ENCODE measurements at regions not wholly inside any gene's neighbourhood (a gene's known extent, or its start where the extent isn't known, plus 50 kb on each side); places are given as distances from the start of the nearest gene placed in this dataset.

GRCh38 chr11:80321786-80322185 lies 881.0 kb upstream of the TENM4 start:
- no peak overlapping the region for H3K27ac Mint-ChIP-seq
- CTCF ChIA-PET: no interaction called here
- no peaks in the 10 kb centered on the region for H3K36me3 Mint-ChIP-seq (ENCODE audit: low read depth)
- H3K4me1 Mint-ChIP-seq (ENCODE audit: low read depth): no peaks in the 10 kb centered on the region
- no peak overlapping the region for H3K4me3 Mint-ChIP-seq
- intact Hi-C loops (cut with micrococcal nuclease): no loop called here
- no peaks in the 10 kb centered on the region for H3K27me3 Mint-ChIP-seq (ENCODE audit: low read depth)
- peaks cover 8% of the 10 kb centered on the region for H3K9me3 Mint-ChIP-seq
- no peak for DNase-seq

DNA sequence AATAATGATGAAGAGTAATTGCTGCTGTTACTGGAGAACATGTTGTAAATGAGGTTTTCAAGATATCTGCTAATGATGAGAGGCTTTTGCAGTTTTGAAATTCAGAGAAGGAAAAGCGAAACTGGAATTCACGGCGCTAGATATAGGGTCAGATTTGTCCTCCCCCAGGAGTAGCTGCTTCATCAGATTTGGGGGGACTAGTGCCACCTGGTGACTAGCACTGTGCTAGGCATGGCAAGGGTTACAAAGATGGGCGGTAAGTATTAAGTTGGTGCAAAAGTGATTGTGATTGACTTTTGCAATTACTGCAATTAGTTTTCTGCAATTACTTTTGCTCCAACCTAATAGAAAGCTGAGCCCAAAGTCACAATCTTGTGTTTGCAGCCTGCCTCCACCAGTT lies 879.9 kb upstream of the TENM4 start:
- CTCF ChIA-PET: interaction anchor here (0.8 kb wide), 1 partner anchor 26 kb away, joined by 3 read pairs; no protein-coding TSS in a partner anchor
- Mint-ChIP-seq H3K27me3 (ENCODE audit: low read depth) (no peaks in the 10 kb centered on the region), H3K4me3 (no peak overlapping the region), H3K27ac (no peak overlapping the region), H3K36me3 (ENCODE audit: low read depth) (no peaks in the 10 kb centered on the region), H3K9me3 (peaks cover 8% of the 10 kb centered on the region), H3K4me1 (ENCODE audit: low read depth) (no peaks in the 10 kb centered on the region)
- intact Hi-C loops (cut with micrococcal nuclease): no loop called here
- DNase-seq: no peak

GRCh38 chr11:80320226-80320625 lies 879.4 kb upstream of the TENM4 start:
- Mint-ChIP-seq H3K36me3 (ENCODE audit: low read depth) (no peaks in the 10 kb centered on the region), H3K27ac (no peak overlapping the region), H3K9me3 (peaks cover 8% of the 10 kb centered on the region), H3K27me3 (ENCODE audit: low read depth) (no peaks in the 10 kb centered on the region), H3K4me3 (no peak overlapping the region), H3K4me1 (ENCODE audit: low read depth) (no peaks in the 10 kb centered on the region)
- DNase-seq: no peak
- intact Hi-C loops (cut with micrococcal nuclease): no loop called here
- CTCF ChIA-PET: interaction anchor here (0.8 kb wide), 1 partner anchor 26 kb away, joined by 3 read pairs; no protein-coding TSS in a partner anchor

GRCh38 chr11:80317612-80318011 lies 876.8 kb upstream of the TENM4 start:
- no peaks in the 10 kb centered on the region for H3K27me3 Mint-ChIP-seq (ENCODE audit: low read depth)
- H3K36me3 Mint-ChIP-seq (ENCODE audit: low read depth): no peaks in the 10 kb centered on the region
- no peaks in the 10 kb centered on the region for H3K4me1 Mint-ChIP-seq (ENCODE audit: low read depth)
- no peak for DNase-seq
- intact Hi-C loops (cut with micrococcal nuclease): no loop called here
- no peak overlapping the region for H3K4me3 Mint-ChIP-seq
- peaks cover 7% of the 10 kb centered on the region for H3K9me3 Mint-ChIP-seq
- H3K27ac Mint-ChIP-seq: peak overlapping the region; percentile 47
- CTCF ChIA-PET: no interaction called here

DNA sequence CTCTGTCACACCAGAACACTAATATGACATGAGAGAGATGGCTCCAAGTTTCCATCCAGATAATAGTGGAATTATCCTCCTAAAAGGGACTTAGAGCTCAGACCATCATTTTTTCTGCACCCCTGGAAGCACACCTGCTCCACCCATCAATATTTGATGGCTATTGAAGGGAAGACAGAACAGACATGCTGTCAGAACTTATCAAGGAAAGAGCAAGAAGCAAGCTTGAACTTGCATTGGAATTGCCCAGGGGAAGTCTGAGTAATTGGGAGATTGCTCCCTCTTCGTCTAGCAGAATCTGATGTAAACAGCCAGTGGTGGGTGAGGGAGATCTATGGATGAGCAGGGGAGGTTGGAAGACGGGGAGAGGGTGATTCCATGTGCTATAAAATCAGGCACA lies 874.4 kb upstream of the TENM4 start:
- no peak for DNase-seq
- Mint-ChIP-seq H3K4me3 (no peak overlapping the region), H3K9me3 (peaks cover 7% of the 10 kb centered on the region), H3K27ac (no peak overlapping the region), H3K27me3 (ENCODE audit: low read depth) (no peaks in the 10 kb centered on the region), H3K4me1 (ENCODE audit: low read depth) (no peaks in the 10 kb centered on the region), H3K36me3 (ENCODE audit: low read depth) (no peaks in the 10 kb centered on the region)
- CTCF ChIA-PET: no interaction called here
- intact Hi-C loops (cut with micrococcal nuclease): no loop called here

GRCh38 chr11:80309301-80309700 lies 868.5 kb upstream of the TENM4 start:
- Mint-ChIP-seq H3K4me1 (ENCODE audit: low read depth) (no peaks in the 10 kb centered on the region), H3K36me3 (ENCODE audit: low read depth) (no peaks in the 10 kb centered on the region), H3K27ac (no peak overlapping the region), H3K4me3 (no peak overlapping the region), H3K9me3 (peaks cover 9% of the 10 kb centered on the region), H3K27me3 (ENCODE audit: low read depth) (no peaks in the 10 kb centered on the region)
- DNase-seq: no peak
- CTCF ChIA-PET: no interaction called here
- intact Hi-C loops (cut with micrococcal nuclease): no loop called here

GRCh38 chr11:80307676-80308075 lies 866.8 kb upstream of the TENM4 start:
- Mint-ChIP-seq H3K27ac (no peak overlapping the region), H3K4me3 (no peak overlapping the region), H3K36me3 (ENCODE audit: low read depth) (no peaks in the 10 kb centered on the region), H3K27me3 (ENCODE audit: low read depth) (no peaks in the 10 kb centered on the region), H3K4me1 (ENCODE audit: low read depth) (no peaks in the 10 kb centered on the region), H3K9me3 (peaks cover 11% of the 10 kb centered on the region)
- intact Hi-C loops (cut with micrococcal nuclease): no loop called here
- CTCF ChIA-PET: no interaction called here
- no peak for DNase-seq

DNA sequence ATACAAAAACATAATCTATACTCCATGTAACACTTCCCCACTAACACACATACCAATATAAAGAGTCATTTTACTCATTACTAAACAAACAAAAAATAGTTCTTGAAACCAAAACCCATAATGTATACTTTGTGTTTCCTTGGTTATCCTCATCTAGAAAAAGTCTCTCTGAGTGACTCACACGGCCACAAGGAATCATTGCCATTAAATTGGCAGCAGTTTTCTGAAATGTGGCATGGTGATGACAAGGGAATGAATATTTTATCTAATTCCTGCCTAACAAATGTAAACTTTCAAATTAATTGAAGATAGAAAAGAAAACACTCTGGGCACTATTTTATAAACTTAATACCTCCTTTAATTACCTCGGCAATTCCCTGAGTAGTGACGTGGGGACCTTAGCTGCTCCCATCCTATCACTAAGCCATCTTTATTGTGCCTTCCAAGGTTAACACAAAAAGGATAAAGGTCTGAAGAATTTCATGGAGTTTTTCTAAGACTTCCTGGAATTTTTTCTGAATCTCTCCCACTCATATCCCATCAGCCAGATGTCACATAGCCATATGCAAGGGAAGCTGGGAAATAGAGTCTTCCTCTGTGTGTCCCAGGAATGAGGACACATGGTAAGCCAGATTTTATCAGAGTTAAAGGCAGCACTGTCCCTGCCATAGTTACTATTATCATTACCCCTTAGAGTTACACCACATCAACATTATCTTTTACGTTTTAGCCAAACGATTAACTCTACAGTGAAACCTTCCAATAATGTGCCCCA lies 857.2 kb upstream of the TENM4 start:
- peaks cover 3% of the 10 kb centered on the region for H3K9me3 Mint-ChIP-seq
- intact Hi-C loops (cut with micrococcal nuclease): no loop called here
- DNase-seq: no peak
- H3K27me3 Mint-ChIP-seq (ENCODE audit: low read depth): no peaks in the 10 kb centered on the region
- CTCF ChIA-PET: no interaction called here
- H3K4me1 Mint-ChIP-seq (ENCODE audit: low read depth): no peaks in the 10 kb centered on the region
- no peaks in the 10 kb centered on the region for H3K36me3 Mint-ChIP-seq (ENCODE audit: low read depth)
- no peak overlapping the region for H3K4me3 Mint-ChIP-seq
- H3K27ac Mint-ChIP-seq: no peak overlapping the region

- Mint-ChIP-seq H3K27ac (no peak overlapping the region), H3K4me1 (ENCODE audit: low read depth) (no peaks in the 10 kb centered on the region), H3K9me3 (peaks cover 5% of the 10 kb centered on the region), H3K27me3 (ENCODE audit: low read depth) (no peaks in the 10 kb centered on the region), H3K36me3 (ENCODE audit: low read depth) (no peaks in the 10 kb centered on the region), H3K4me3 (no peak overlapping the region)
- CTCF ChIA-PET: no interaction called here
- DNase-seq: no peak
- intact Hi-C loops (cut with micrococcal nuclease): no loop called here
Measured at GRCh38 chr11:80293293-80293692, 852.5 kb upstream of the TENM4 start.

- peaks cover 2% of the 10 kb centered on the region for H3K9me3 Mint-ChIP-seq
- intact Hi-C loops (cut with micrococcal nuclease): no loop called here
- CTCF ChIA-PET: no interaction called here
- H3K4me1 Mint-ChIP-seq (ENCODE audit: low read depth): no peaks in the 10 kb centered on the region
- DNase-seq: no peak
- H3K27me3 Mint-ChIP-seq (ENCODE audit: low read depth): no peaks in the 10 kb centered on the region
- no peaks in the 10 kb centered on the region for H3K36me3 Mint-ChIP-seq (ENCODE audit: low read depth)
- H3K4me3 Mint-ChIP-seq: no peak overlapping the region
- H3K27ac Mint-ChIP-seq: no peak overlapping the region
Measured at GRCh38 chr11:80284946-80285785, 844.3 kb upstream of the TENM4 start.

GRCh38 chr11:80282643-80283042 lies 841.8 kb upstream of the TENM4 start:
- CTCF ChIA-PET: no interaction called here
- intact Hi-C loops (cut with micrococcal nuclease): no loop called here
- H3K4me1 Mint-ChIP-seq (ENCODE audit: low read depth): no peaks in the 10 kb centered on the region
- H3K27ac Mint-ChIP-seq: no peak overlapping the region
- DNase-seq: no peak
- H3K4me3 Mint-ChIP-seq: no peak overlapping the region
- no peaks in the 10 kb centered on the region for H3K27me3 Mint-ChIP-seq (ENCODE audit: low read depth)
- peaks cover 6% of the 10 kb centered on the region for H3K9me3 Mint-ChIP-seq
- H3K36me3 Mint-ChIP-seq (ENCODE audit: low read depth): no peaks in the 10 kb centered on the region

- no peak for DNase-seq
- no peak overlapping the region for H3K27ac Mint-ChIP-seq
- CTCF ChIA-PET: no interaction called here
- intact Hi-C loops (cut with micrococcal nuclease): no loop called here
- H3K36me3 Mint-ChIP-seq (ENCODE audit: low read depth): no peaks in the 10 kb centered on the region
- peaks cover 7% of the 10 kb centered on the region for H3K9me3 Mint-ChIP-seq
- H3K4me1 Mint-ChIP-seq (ENCODE audit: low read depth): no peaks in the 10 kb centered on the region
- H3K27me3 Mint-ChIP-seq (ENCODE audit: low read depth): no peaks in the 10 kb centered on the region
- no peak overlapping the region for H3K4me3 Mint-ChIP-seq
Measured at GRCh38 chr11:80281194-80281593, 840.4 kb upstream of the TENM4 start.

DNA sequence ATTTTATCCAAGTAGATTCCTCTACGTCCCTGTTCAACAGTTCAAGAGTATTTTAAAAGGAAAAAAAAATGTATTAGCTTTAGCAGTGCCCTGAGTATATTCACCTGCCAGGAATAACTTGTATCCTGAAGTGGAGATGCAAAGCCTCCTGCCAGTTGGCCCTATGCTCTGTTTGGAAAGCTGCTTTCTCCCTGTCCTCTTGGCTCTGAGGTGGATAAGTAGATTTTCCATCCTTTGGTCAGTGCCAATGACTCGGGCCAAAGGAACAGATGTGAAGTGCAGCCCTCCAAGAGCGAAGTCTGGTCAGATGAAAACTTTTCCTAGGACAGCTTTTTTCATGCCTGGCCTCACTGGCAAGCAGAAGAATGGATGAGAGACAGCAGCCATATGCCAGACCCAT lies 839.9 kb upstream of the TENM4 start:
- H3K27me3 Mint-ChIP-seq (ENCODE audit: low read depth): no peaks in the 10 kb centered on the region
- DNase-seq: no peak
- no peak overlapping the region for H3K4me3 Mint-ChIP-seq
- intact Hi-C loops (cut with micrococcal nuclease): no loop called here
- no peaks in the 10 kb centered on the region for H3K36me3 Mint-ChIP-seq (ENCODE audit: low read depth)
- no peaks in the 10 kb centered on the region for H3K4me1 Mint-ChIP-seq (ENCODE audit: low read depth)
- H3K9me3 Mint-ChIP-seq: peaks cover 10% of the 10 kb centered on the region
- CTCF ChIA-PET: no interaction called here
- H3K27ac Mint-ChIP-seq: no peak overlapping the region
